Tibial nerve (tissue), 4 donors: ENCODE measurements at regions not wholly inside any gene's neighbourhood (a gene's known extent, or its start where the extent isn't known, plus 50 kb on each side); places are given as distances from the start of the nearest gene placed in this dataset.

ENCODE experiments used
- CTCF ChIP-seq, 5 experiments: fragments of 200-600 bp in 3 of 5; fragments of 450-650 bp in 2 of 5; sonication (generic) in 3 of 5; IDR thresholded peaks; one replicate each; pipeline ENCODE4 v1.5.1; 2016 to 2019; ENCODE audit warnings: antibody characterized with exemption in 5 of 5, mild to moderate bottlenecking in 3 of 5, moderate library complexity in 2 of 5
- EP300 ChIP-seq, 2 donors: sonication (generic); formaldehyde crosslinking; IDR thresholded peaks; one replicate each; pipeline ENCODE4 v1.6.1; 2017; ENCODE audit warnings: antibody characterized with exemption in 2 of 2, mild to moderate bottlenecking in 1 of 2

DNA sequence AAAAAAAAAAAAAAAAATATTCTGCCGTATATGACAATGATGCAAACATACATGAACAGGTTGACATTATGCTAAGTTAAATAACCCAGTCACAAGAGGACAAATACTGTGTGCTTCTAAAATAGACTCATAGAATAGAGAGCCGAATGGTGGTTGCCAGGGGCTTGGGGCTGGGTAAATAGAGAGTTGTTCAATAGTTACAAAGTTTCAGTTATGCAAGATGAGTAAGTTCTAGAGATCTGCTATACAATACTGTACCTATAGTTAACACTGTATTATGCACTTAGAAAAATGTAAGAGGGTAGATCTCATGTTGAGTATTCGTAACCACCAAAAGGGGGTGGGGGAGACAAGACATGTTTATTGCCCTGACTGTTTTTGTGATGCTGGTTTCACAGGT, 77.1 kb upstream of the GNAI1 start:
- TF ChIP-seq CTCF (IDR thresholded peaks at IDR 0.05), result no peak
- no peak for TF ChIP-seq EP300 (IDR thresholded peaks at IDR 0.05)
